NCI-H2196 (cell line): ENCODE measurements at regions not wholly inside any gene's neighbourhood (a gene's known extent, or its start where the extent isn't known, plus 50 kb on each side); places are given as distances from the start of the nearest gene placed in this dataset.

Experiments used
- DNase-seq: peaks from one replicate; lab custom pipeline; 2025; ENCODE audit not compliant: unreplicated experiment; lab: John Stamatoyannopoulos, UW

DNA sequence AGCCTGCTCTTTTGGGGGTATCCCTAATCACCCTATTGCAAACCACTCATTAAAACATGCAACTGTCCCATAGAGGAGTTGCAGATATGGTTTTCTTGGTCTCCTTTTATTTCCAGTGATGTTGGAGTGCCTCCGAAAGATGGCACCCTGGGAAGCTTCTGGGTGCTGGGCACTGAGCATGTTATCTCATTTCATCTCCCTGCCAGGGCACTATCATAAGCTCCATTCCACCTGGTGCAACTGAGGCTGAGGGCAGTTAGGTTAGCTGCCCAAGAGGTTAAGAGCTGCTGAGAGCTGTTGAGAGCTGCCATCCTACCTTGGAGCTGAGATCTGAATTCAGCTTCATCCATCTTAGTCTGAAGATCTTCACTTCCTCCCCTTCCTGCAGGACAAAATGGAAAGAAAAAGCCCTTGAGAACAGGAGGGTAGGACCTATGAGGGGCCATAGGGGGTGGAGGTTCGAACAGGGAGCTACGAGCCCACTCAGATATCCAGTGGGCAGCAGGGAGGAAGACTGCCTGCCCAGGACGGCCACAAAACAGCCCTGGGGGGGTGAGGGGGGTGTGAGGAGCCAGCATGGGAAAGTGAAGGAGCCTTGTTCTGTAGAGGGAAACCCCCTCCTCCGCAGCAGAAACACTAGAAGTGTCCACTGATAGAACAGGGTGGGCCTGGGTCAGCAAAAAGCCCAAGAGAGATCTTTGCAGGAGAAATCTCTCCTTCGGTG is 202.5 kb downstream of the ZFP36L2 start:
- DNase-seq = no peak

DNA sequence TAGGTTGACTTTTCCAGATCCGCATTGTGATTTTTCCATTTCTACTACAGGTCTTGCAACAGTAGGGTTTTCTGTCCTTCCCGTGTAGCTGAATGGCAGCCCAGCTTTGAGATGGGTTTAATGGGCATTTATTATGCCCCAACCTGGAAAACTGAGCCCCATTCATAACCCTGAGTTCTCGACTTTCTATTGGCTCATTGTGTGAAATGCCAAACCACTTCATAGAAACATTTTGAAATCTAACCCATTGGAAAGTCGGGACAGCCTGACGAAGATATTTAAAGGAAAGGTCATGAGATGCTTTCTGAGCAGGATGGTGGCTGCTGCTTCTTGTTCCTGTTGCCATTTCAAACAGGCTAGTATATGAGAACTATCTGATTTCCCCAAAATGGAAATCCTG is 203.5 kb downstream of the ZFP36L2 start:
- no peak for DNase-seq

GRCh38 chr2:43021791-43022509 is 204.5 kb downstream of the ZFP36L2 start:
- no peak for DNase-seq

- DNase-seq = no peak
Observed at GRCh38 chr2:43020990-43021669, 205.3 kb downstream of the ZFP36L2 start.

- DNase-seq = no peak
Observed at GRCh38 chr2:43020296-43020695, 206.1 kb downstream of the ZFP36L2 start.

GRCh38 chr2:43019536-43020183 is 206.7 kb downstream of the ZFP36L2 start:
- DNase-seq = no peak

- no peak for DNase-seq
Observed at GRCh38 chr2:43019025-43019367, 207.4 kb downstream of the ZFP36L2 start.

DNA sequence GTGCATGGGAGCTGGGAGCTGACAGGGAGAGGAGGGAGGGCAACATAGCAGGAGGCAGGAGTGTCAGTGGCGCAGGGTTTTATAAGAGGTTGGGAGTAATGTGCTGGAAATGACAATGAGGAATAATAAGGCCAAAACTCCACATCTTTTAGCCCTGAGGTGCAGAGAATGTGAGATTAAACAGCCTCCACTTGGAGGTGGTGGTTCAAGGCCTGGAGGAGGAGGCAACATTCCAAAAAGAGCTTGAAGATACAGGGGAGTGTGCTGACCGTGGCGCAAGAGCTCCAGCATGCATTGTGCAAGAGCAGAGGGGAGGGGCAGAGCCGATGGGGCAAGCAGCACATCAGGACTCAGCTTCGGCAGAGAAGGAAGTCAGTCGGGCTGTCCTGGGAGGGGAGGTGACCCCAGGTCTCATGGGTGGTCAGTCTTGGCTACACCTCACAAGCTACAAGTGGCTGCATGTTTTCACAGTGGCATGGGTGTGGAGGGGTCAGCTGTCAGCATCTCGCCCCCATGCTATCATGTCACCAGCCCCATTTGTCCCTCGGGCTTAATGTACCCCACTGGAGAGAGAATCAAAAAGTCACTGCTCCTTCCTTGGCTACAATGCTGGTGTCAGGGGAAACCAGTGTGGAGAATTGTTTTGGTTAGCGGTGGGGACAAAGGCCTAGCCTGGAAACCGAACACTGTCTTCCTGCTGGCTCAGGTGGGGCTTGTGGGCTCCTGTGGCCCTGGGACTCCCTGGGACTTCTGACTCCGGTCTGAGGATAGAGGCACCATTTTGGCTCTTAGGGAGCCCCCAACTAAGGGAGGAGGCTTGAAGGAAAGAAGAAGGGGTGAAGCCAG is 208.0 kb downstream of the ZFP36L2 start:
- DNase-seq = no peak

GRCh38 chr2:43013821-43014345 is 212.5 kb downstream of the ZFP36L2 start:
- no peak for DNase-seq

- DNase-seq = no peak
Observed at GRCh38 chr2:43012966-43013365, 213.4 kb downstream of the ZFP36L2 start.

DNA sequence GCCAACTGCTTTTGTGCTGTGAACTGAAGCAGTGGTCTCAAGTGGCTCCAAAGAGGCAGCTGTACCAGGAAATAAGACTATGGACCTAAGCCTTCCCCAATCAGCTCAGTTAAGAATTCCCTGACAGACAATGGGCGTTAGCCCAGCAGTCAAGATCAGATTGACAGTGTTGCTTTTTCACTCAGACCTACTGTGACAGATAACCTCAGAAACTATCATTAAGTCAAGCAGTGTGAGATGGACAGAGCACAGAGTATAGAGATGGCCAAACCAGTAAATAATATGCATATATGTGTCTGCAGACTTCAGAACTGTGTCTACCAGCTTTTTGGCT is 215.3 kb downstream of the ZFP36L2 start:
- DNase-seq = no peak

GRCh38 chr2:43010438-43011157 is 215.8 kb downstream of the ZFP36L2 start:
- DNase-seq = peak; percentile 31

DNA sequence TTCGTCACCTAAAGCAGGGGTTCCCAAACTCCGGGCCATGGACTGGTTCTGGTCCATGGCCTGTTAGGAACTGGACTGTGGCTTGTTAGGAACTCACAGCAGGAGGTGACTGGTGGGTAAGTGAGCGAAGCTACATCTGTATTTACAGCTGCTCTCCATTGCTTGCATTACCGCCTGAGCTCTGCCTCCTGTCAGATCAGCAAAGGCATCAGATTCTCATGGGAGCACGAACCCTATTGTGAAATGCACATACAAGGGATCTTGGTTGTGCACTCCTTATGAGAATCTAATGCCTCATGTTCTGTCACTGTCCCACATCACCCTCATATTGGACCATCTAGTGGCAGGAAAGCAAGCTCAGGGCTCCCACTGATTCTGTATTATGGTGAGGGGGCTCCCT is 217.0 kb downstream of the ZFP36L2 start:
- DNase-seq = no peak

DNA sequence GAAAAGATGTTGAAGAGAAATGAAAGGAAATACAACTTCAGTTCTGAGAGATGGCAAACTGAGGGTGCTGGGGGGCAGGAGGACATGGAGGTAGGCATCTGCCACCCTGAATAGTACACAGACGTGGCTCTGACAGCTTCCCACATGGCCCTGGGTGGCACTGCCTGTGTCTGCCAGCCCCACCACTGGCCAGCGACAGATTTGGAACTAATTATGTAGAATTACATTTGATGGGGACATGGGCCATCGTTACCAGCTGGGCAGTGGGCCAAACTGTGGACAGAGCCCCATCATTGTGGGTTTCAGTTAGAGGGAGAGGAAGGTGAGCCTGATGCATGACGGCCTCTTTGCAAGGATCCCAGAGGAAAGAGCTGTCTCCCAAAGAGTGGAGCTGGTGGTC is 216.0 kb upstream of the HAAO start:
- DNase-seq = no peak

- no peak for DNase-seq
Observed at GRCh38 chr2:43007901-43008300, 215.5 kb upstream of the HAAO start.

- no peak for DNase-seq
Observed at GRCh38 chr2:43006834-43007543, 214.6 kb upstream of the HAAO start.

GRCh38 chr2:43005975-43006833 is 213.8 kb upstream of the HAAO start:
- DNase-seq = no peak

GRCh38 chr2:43005245-43005974 is 213.0 kb upstream of the HAAO start:
- DNase-seq = no peak
